ENCODE measurements at regions not wholly inside any gene's neighbourhood (a gene's known extent, or its start where the extent isn't known, plus 50 kb on each side); places are given as distances from the start of the nearest gene placed in this dataset.

GRCh38 chr3:144569651-144570050 lies 598.0 kb downstream of the DIPK2A start:
- TF ChIP-seq CTCF (IDR thresholded peaks at IDR 0.05) (no peak), POLR2A (IDR thresholded peaks at IDR 0.05) (no peak)
